ENCODE measurements at regions not wholly inside any gene's neighbourhood (a gene's known extent, or its start where the extent isn't known, plus 50 kb on each side); places are given as distances from the start of the nearest gene placed in this dataset.
"Not testable (repeated sequence)": the region's sequence is repeated elsewhere in the genome, so short reads cannot be mapped to it uniquely, and the experiment has no call there.

DNA sequence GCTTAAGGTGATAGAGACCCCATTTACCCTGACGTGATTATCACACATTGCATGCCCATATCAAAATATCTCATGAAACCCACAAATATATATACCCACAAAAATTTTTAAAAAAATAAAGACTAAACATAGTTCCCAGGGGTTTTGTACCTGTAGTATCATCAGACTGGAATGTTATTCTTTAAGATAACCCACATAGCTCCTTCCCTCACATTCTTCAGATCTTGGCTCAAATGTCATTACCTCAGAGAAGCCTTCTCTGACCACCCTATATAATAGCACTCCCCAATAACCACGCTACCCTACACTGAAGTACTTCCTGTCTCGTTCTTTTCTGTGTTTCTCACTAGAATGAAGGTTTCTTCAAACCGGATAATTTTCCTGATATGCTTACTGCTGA is 138.3 kb upstream of the SNX7 start:
- no TSS peak for BruUV-seq (replicated peaks)

GRCh38 chr1:98516306-98516705 is 145.2 kb upstream of the SNX7 start:
- H3K27me3 ChIP-seq (ENCODE audit: low read length): no peaks in the 10 kb centered on the region
- no peaks in the 10 kb centered on the region for H4K20me1 ChIP-seq (ENCODE audit: low read length)
- no peak overlapping the region for H3K4me3 ChIP-seq (ENCODE audit: low read length)
- TF ChIP-seq EZH2 (IDR thresholded peaks at IDR 0.05; ENCODE audit: low read length, unreplicated experiment): no peak
- TF ChIP-seq EZH2phosphoT487 (IDR thresholded peaks at IDR 0.05; ENCODE audit: borderline replicate concordance, low read length): no peak
- TF ChIP-seq, protein P1, sequence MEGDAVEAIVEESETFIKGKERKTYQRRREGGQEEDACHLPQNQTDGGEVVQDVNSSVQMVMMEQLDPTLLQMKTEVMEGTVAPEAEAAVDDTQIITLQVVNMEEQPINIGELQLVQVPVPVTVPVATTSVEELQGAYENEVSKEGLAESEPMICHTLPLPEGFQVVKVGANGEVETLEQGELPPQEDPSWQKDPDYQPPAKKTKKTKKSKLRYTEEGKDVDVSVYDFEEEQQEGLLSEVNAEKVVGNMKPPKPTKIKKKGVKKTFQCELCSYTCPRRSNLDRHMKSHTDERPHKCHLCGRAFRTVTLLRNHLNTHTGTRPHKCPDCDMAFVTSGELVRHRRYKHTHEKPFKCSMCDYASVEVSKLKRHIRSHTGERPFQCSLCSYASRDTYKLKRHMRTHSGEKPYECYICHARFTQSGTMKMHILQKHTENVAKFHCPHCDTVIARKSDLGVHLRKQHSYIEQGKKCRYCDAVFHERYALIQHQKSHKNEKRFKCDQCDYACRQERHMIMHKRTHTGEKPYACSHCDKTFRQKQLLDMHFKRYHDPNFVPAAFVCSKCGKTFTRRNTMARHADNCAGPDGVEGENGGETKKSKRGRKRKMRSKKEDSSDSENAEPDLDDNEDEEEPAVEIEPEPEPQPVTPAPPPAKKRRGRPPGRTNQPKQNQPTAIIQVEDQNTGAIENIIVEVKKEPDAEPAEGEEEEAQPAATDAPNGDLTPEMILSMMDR (conservative IDR thresholded peaks at IDR 0.05; ENCODE audit: low read depth, low read length): no peak
- POLR2A ChIA-PET (ENCODE audit: unreplicated experiment): no interaction called here
- H3K27ac ChIP-seq (ENCODE audit: low read length): no peak overlapping the region
- H3F3A ChIP-seq (ENCODE audit: low read length, unreplicated experiment): no peaks in the 10 kb centered on the region
- H3K79me2 ChIP-seq (ENCODE audit: low read length): no peaks in the 10 kb centered on the region
- no TSS peak for BruUV-seq (replicated peaks)
- CTCF ChIA-PET: no interaction called here
- no peaks in the 10 kb centered on the region for H3K4me1 ChIP-seq (ENCODE audit: insufficient read depth, low read length)
- H3K9me2 ChIP-seq (replicated peaks; ENCODE audit: low read length): no peaks in the 10 kb centered on the region
- intact Hi-C loops (cut with micrococcal nuclease): no loop called here
- no peaks in the 10 kb centered on the region for H3K36me3 ChIP-seq (ENCODE audit: low read depth, low read length)
- H2AFZ ChIP-seq (ENCODE audit: low read length): no peak overlapping the region
- ATAC-seq (no peak), DNase-seq (no peak)
- no peak overlapping the region for H3K4me2 ChIP-seq (ENCODE audit: low read length)
- H3K9me3 ChIP-seq (ENCODE audit: low read length): no peaks in the 10 kb centered on the region
- no peak overlapping the region for H3K9ac ChIP-seq (ENCODE audit: low read length)

More for the DNA sequence above, 138.3 kb upstream of the SNX7 start:
- H4K20me1 ChIP-seq (ENCODE audit: low read length): no peaks in the 10 kb centered on the region
- H3F3A ChIP-seq (ENCODE audit: low read length, unreplicated experiment): no peaks in the 10 kb centered on the region
- no peaks in the 10 kb centered on the region for H3K36me3 ChIP-seq (ENCODE audit: low read depth, low read length)
- H3K9me3 ChIP-seq (ENCODE audit: low read length): peaks cover 6% of the 10 kb centered on the region; the same call in 1 of the 2 replicates
- H3K4me1 ChIP-seq (ENCODE audit: insufficient read depth, low read length): no peaks in the 10 kb centered on the region
- H2AFZ ChIP-seq (ENCODE audit: low read length): no peak overlapping the region
- no peak overlapping the region for H3K4me2 ChIP-seq (ENCODE audit: low read length)
- DNase-seq: no peak
- no peak for ATAC-seq
- H3K27me3 ChIP-seq (ENCODE audit: low read length): no peaks in the 10 kb centered on the region
- POLR2A ChIA-PET (ENCODE audit: unreplicated experiment): no interaction called here
- H3K27ac ChIP-seq (ENCODE audit: low read length): no peak overlapping the region
- intact Hi-C loops (cut with micrococcal nuclease): no loop called here
- no peaks in the 10 kb centered on the region for H3K9me2 ChIP-seq (replicated peaks; ENCODE audit: low read length)
- no peak overlapping the region for H3K9ac ChIP-seq (ENCODE audit: low read length)
- TF ChIP-seq, protein P1 (conservative IDR thresholded peaks at IDR 0.05; ENCODE audit: low read depth, low read length): no peak
- TF ChIP-seq EZH2 (IDR thresholded peaks at IDR 0.05; ENCODE audit: low read length, unreplicated experiment) (no peak), EZH2phosphoT487 (IDR thresholded peaks at IDR 0.05; ENCODE audit: borderline replicate concordance, low read length) (no peak)
- CTCF ChIA-PET: no interaction called here
- H3K4me3 ChIP-seq (ENCODE audit: low read length): no peak overlapping the region
- H3K79me2 ChIP-seq (ENCODE audit: low read length): no peaks in the 10 kb centered on the region

GRCh38 chr1:98515744-98516143 is 145.8 kb upstream of the SNX7 start:
- no peaks in the 10 kb centered on the region for H3K9me3 ChIP-seq (ENCODE audit: low read length)
- no peak overlapping the region for H3K4me3 ChIP-seq (ENCODE audit: low read length)
- H2AFZ ChIP-seq (ENCODE audit: low read length): no peak overlapping the region
- H3K9ac ChIP-seq (ENCODE audit: low read length): no peak overlapping the region
- TF ChIP-seq EZH2 (IDR thresholded peaks at IDR 0.05; ENCODE audit: low read length, unreplicated experiment) (no peak), EZH2phosphoT487 (IDR thresholded peaks at IDR 0.05; ENCODE audit: borderline replicate concordance, low read length) (no peak)
- TF ChIP-seq, protein P1 (conservative IDR thresholded peaks at IDR 0.05; ENCODE audit: low read depth, low read length): no peak
- no peaks in the 10 kb centered on the region for H4K20me1 ChIP-seq (ENCODE audit: low read length)
- ChIA-PET POLR2A (ENCODE audit: unreplicated experiment) (no interaction called here), CTCF (no interaction called here)
- no peak overlapping the region for H3K4me2 ChIP-seq (ENCODE audit: low read length)
- no peak for ATAC-seq
- no peaks in the 10 kb centered on the region for H3K27me3 ChIP-seq (ENCODE audit: low read length)
- intact Hi-C loops (cut with micrococcal nuclease): no loop called here
- no peaks in the 10 kb centered on the region for H3F3A ChIP-seq (ENCODE audit: low read length, unreplicated experiment)
- H3K4me1 ChIP-seq (ENCODE audit: insufficient read depth, low read length): no peaks in the 10 kb centered on the region
- H3K79me2 ChIP-seq (ENCODE audit: low read length): no peaks in the 10 kb centered on the region
- BruUV-seq (replicated peaks): no TSS peak
- no peak for DNase-seq
- no peaks in the 10 kb centered on the region for H3K36me3 ChIP-seq (ENCODE audit: low read depth, low read length)
- H3K9me2 ChIP-seq (replicated peaks; ENCODE audit: low read length): no peaks in the 10 kb centered on the region
- H3K27ac ChIP-seq (ENCODE audit: low read length): no peak overlapping the region

DNA sequence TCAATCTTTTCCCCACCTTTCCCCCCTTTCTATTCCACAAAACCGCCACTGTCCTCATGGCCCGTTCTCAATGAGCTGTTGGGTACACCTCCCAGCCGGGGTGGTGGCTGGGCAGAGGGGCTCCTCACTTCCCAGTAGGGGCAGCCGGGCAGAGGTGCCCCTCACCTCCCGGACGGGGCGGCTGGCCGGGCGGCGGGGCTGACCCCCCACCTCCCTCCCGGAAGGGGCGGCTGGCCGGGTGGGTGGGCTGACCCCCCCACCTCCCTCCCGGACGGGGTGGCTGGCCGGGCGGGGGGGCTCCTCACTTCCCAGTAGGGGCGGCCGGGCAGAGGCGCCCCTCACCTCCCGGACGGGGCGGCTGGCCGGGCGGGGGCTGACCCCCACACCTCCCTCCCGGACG is 149.3 kb upstream of the SNX7 start:
- H3K79me2 ChIP-seq (ENCODE audit: low read length); H3K4me1 ChIP-seq (ENCODE audit: insufficient read depth, low read length); H4K20me1 ChIP-seq (ENCODE audit: low read length); H3K27ac ChIP-seq (ENCODE audit: low read length); H2AFZ ChIP-seq (ENCODE audit: low read length); POLR2A ChIA-PET (ENCODE audit: unreplicated experiment); CTCF ChIA-PET; ATAC-seq; H3K4me3 ChIP-seq (ENCODE audit: low read length); H3K4me2 ChIP-seq (ENCODE audit: low read length); BruUV-seq (replicated peaks); H3K9me2 ChIP-seq (replicated peaks; ENCODE audit: low read length); H3K27me3 ChIP-seq (ENCODE audit: low read length); H3F3A ChIP-seq (ENCODE audit: low read length, unreplicated experiment); DNase-seq; H3K36me3 ChIP-seq (ENCODE audit: low read depth, low read length); intact Hi-C loops (cut with micrococcal nuclease); H3K9ac ChIP-seq (ENCODE audit: low read length); H3K9me3 ChIP-seq (ENCODE audit: low read length): not testable (repeated sequence)
